Mesothelial cell of epicardium (in vitro differentiated cells): ENCODE measurements at regions not wholly inside any gene's neighbourhood (a gene's known extent, or its start where the extent isn't known, plus 50 kb on each side); places are given as distances from the start of the nearest gene placed in this dataset.

ENCODE experiments used
- DNase-seq, 2 experiments: peaks; one replicate each; pipeline ENCODE4 v3.0.0; 2021; ENCODE audit warnings: low spot score in 2 of 2; ENCODE audit not compliant: unreplicated experiment in 2 of 2
- H3K27ac Mint-ChIP-seq: 2 replicates; pipeline ENCODE4 v1.8.0; 2021; ENCODE audit warnings: mixed read lengths
- H3K27me3 Mint-ChIP-seq: 2 replicates; pipeline ENCODE4 v1.8.0; 2021; ENCODE audit warnings: low read depth, mixed read lengths
- H3K36me3 Mint-ChIP-seq: 2 replicates; pipeline ENCODE4 v1.8.0; 2021; ENCODE audit warnings: mixed read lengths
- H3K4me1 Mint-ChIP-seq: 2 replicates; pipeline ENCODE4 v1.8.0; 2021; ENCODE audit warnings: mixed read lengths
- H3K4me3 Mint-ChIP-seq: 2 replicates; pipeline ENCODE4 v1.8.0; 2021; ENCODE audit warnings: mild to moderate bottlenecking, moderate library complexity, mixed read lengths
- H3K9me3 Mint-ChIP-seq: 2 replicates; pipeline ENCODE4 v1.8.0; 2021; ENCODE audit warnings: mixed read lengths
- CTCF ChIP-seq: fragments of 200-600 bp; sonication (generic); IDR thresholded peaks from one replicate; pipeline ENCODE4 v1.5.0; 2021; ENCODE audit warnings: antibody characterized with exemption; ENCODE audit not compliant: unreplicated experiment

- TF ChIP-seq CTCF = no peak
- H3K27ac Mint-ChIP-seq = no peak overlapping the region
- H3K27me3 Mint-ChIP-seq = no peaks in the 10 kb centered on the region
- peaks cover 18% of the 10 kb centered on the region for H3K9me3 Mint-ChIP-seq
- H3K4me1 Mint-ChIP-seq = no peaks in the 10 kb centered on the region
- no peak overlapping the region for H3K4me3 Mint-ChIP-seq
- no peak for DNase-seq
- peaks cover 13% of the 10 kb centered on the region for H3K36me3 Mint-ChIP-seq
These were observed 79.5 kb downstream of the KCNRG start for GRCh38 chr13:50094615-50095293.

DNA sequence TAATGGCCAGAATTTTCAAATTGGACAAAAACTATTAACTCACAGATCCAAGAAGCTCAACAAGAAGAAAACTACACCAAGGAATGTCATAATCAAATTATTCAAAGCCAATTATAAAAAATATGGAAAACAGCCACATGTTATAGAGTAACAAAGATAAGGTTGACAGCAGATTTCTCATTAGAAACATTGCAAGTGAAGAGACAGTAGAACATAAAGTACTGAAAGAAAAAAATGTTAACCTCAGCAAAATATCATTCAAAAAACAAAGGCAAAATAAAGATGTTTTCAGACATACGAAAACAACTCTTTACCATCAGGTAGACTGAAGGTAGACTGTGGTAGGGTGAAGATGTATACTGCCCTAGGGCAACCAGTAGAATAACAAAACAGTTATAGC lies 83.4 kb downstream of the KCNRG start:
- DNase-seq = no peak
- TF ChIP-seq CTCF = no peak
- H3K27me3 Mint-ChIP-seq = no peaks in the 10 kb centered on the region
- H3K4me1 Mint-ChIP-seq = no peaks in the 10 kb centered on the region
- no peak overlapping the region for H3K27ac Mint-ChIP-seq
- peaks cover 16% of the 10 kb centered on the region for H3K36me3 Mint-ChIP-seq
- peaks cover 23% of the 10 kb centered on the region for H3K9me3 Mint-ChIP-seq
- H3K4me3 Mint-ChIP-seq = no peak overlapping the region

DNA sequence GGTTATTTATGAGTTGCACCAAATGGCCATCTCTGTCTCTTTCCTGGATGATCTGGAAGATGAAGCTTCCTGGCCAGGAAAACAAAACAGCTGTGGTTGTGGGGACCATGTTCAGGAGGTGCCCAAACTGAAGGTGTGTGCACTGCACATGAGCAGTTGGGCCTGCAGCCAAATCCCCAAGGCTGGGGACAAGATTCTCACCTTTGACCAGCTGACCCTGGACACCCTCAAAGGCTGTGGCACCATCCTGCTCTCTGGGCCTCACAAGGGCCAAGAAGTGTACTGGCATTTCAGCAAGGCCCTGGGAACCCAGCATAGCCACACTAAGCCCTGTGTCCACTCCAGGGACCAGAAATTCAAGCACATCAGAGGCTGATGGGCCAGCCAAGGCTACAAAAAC lies 84.2 kb downstream of the KCNRG start:
- peaks cover 16% of the 10 kb centered on the region for H3K36me3 Mint-ChIP-seq
- DNase-seq = no peak
- no peak overlapping the region for H3K4me3 Mint-ChIP-seq
- no peak for TF ChIP-seq CTCF
- H3K9me3 Mint-ChIP-seq = peaks cover 23% of the 10 kb centered on the region
- no peak overlapping the region for H3K27ac Mint-ChIP-seq
- no peaks in the 10 kb centered on the region for H3K27me3 Mint-ChIP-seq
- peaks cover 4% of the 10 kb centered on the region for H3K4me1 Mint-ChIP-seq

GRCh38 chr13:50101590-50101989 lies 86.3 kb downstream of the KCNRG start:
- TF ChIP-seq CTCF = no peak
- no peak overlapping the region for H3K27ac Mint-ChIP-seq
- H3K4me1 Mint-ChIP-seq = peaks cover 8% of the 10 kb centered on the region
- H3K4me3 Mint-ChIP-seq = no peak overlapping the region
- peaks cover 23% of the 10 kb centered on the region for H3K9me3 Mint-ChIP-seq
- no peaks in the 10 kb centered on the region for H3K27me3 Mint-ChIP-seq
- H3K36me3 Mint-ChIP-seq = peaks cover 16% of the 10 kb centered on the region
- no peak for DNase-seq

DNA sequence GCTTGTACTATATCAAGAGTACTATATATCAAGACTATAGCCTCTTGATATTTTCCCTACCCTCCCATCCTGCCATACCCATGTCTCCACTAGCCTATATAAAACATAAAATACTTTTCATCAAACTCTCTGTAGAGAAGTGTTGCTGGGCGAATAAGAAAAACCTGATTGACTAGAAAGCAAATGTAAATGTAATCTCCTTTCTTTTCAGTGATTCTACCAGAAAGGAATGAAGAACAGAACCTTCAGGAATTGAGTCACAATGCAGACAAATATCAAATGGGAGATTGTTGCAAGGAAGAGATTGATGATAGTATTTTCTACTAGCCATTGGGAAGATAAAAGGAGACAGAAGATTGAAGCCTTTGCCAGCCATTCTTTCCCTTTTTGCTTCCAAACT lies 89.2 kb downstream of the KCNRG start:
- H3K27me3 Mint-ChIP-seq = no peaks in the 10 kb centered on the region
- peak overlapping the region; percentile 2 for H3K27ac Mint-ChIP-seq
- no peak overlapping the region for H3K4me3 Mint-ChIP-seq
- TF ChIP-seq CTCF = no peak
- peaks cover 3% of the 10 kb centered on the region for H3K36me3 Mint-ChIP-seq
- H3K9me3 Mint-ChIP-seq = peaks cover 4% of the 10 kb centered on the region
- DNase-seq = no peak
- H3K4me1 Mint-ChIP-seq = peaks cover 8% of the 10 kb centered on the region

DNA sequence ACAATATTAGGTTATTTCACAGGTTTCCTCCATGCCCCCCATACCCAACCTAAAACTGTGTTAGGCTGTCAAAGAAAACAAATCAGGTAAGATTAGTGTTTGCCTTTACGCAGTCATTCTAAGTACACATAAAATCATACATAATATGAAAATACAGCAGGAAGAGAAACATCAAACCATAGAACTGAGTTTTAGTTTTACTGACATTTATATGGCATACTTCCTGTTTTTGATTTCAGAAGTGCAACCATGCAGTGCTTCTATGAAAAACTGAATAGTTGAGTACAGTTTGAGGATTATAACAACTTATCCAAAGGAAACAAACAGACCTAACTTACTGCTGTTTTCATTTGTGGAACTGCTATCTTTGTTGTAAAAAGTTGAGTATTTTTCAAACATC lies 91.3 kb downstream of the KCNRG start:
- no peak overlapping the region for H3K27ac Mint-ChIP-seq
- no peak for DNase-seq
- H3K4me1 Mint-ChIP-seq = peaks cover 8% of the 10 kb centered on the region
- no peak for TF ChIP-seq CTCF
- peaks cover 3% of the 10 kb centered on the region for H3K36me3 Mint-ChIP-seq
- H3K4me3 Mint-ChIP-seq = no peak overlapping the region
- peaks cover 4% of the 10 kb centered on the region for H3K9me3 Mint-ChIP-seq
- no peaks in the 10 kb centered on the region for H3K27me3 Mint-ChIP-seq
